GM23338 (cell line): ENCODE measurements at regions not wholly inside any gene's neighbourhood (a gene's known extent, or its start where the extent isn't known, plus 50 kb on each side); places are given as distances from the start of the nearest gene placed in this dataset.

Source experiments
- ATAC-seq: fragments of 200-7000 bp; cut with Tn5 transposase; 3 replicates; pipeline ENCODE4 v1.9.1; 2020
- DNase-seq: peaks from one replicate; pipeline ENCODE4 v3.0.0-alpha.2; 2015; ENCODE audit warnings: low spot score
- H2AFZ ChIP-seq: fragments of 200-600 bp; sonication (generic); 2 replicates; pipeline ENCODE4 v1.8.0; 2016; ENCODE audit warnings: antibody characterized with exemption, mild to moderate bottlenecking, moderate library complexity
- H3F3A ChIP-seq: fragments of 200-600 bp; sonication (generic); replicated peaks from 2 replicates; pipeline ENCODE4 v1.8.0; 2017; ENCODE audit warnings: antibody characterized with exemption, mixed run types, low read depth
- H3K27ac ChIP-seq: fragments of 200-600 bp; sonication (generic); 2 replicates; pipeline ENCODE4 v1.6.1; 2016; ENCODE audit warnings: low read depth
- H3K27me3 ChIP-seq: fragments of 200-600 bp; sonication (generic); 2 replicates; pipeline ENCODE4 v1.8.0; 2016; ENCODE audit warnings: mild to moderate bottlenecking, mixed run types, moderate library complexity; ENCODE audit not compliant: insufficient read depth
- H3K36me3 ChIP-seq: fragments of 200-600 bp; sonication (generic); 2 replicates; pipeline ENCODE4 v1.8.0; 2016; ENCODE audit warnings: mild to moderate bottlenecking; ENCODE audit not compliant: insufficient read depth
- H3K4me1 ChIP-seq: fragments of 200-600 bp; sonication (generic); 2 replicates; pipeline ENCODE4 v1.8.0; 2016; ENCODE audit warnings: mild to moderate bottlenecking, moderate library complexity; ENCODE audit not compliant: insufficient read depth
- H3K4me2 ChIP-seq: fragments of 200-600 bp; sonication (generic); 2 replicates; pipeline ENCODE4 v1.7.1; 2017; ENCODE audit warnings: mixed run types
- H3K4me3 ChIP-seq: fragments of 200-600 bp; sonication (generic); 2 replicates; pipeline ENCODE4 v1.6.1; 2016; ENCODE audit warnings: mixed run types
- H3K79me2 ChIP-seq: fragments of 200-600 bp; sonication (generic); replicated peaks from 2 replicates; pipeline ENCODE4 v1.8.0; 2017; ENCODE audit warnings: mild to moderate bottlenecking; ENCODE audit not compliant: insufficient read depth
- H3K9me2 ChIP-seq: fragments of 200-600 bp; sonication (generic); 2 replicates; pipeline ENCODE4 v1.8.0; 2017; ENCODE audit not compliant: insufficient read depth
- H4K20me1 ChIP-seq: fragments of 200-600 bp; sonication (generic); replicated peaks from 2 replicates; pipeline ENCODE4 v1.8.0; 2017; ENCODE audit warnings: mild to moderate bottlenecking; ENCODE audit not compliant: insufficient read depth
- H3K27ac Mint-ChIP-seq: 2 replicates; pipeline ENCODE4 v1.8.0; 2020; ENCODE audit warnings: inconsistent platforms, mild to moderate bottlenecking, moderate library complexity, mixed read lengths
- H3K27me3 Mint-ChIP-seq: 3 replicates; pipeline ENCODE4 v1.8.0; 2022; ENCODE audit warnings: low read depth, mild to moderate bottlenecking, moderate library complexity, mixed read lengths, inconsistent platforms; ENCODE audit not compliant: insufficient read depth, poor library complexity
- H3K36me3 Mint-ChIP-seq: 3 replicates; pipeline ENCODE4 v1.8.0; 2021; ENCODE audit warnings: low read depth, mild to moderate bottlenecking, inconsistent platforms, moderate library complexity, mixed read lengths
- H3K4me1 Mint-ChIP-seq: 3 replicates; pipeline ENCODE4 v1.8.0; 2020; ENCODE audit warnings: mild to moderate bottlenecking, inconsistent platforms, mixed read lengths
- H3K4me3 Mint-ChIP-seq: 3 replicates; pipeline ENCODE4 v1.8.0; 2021; ENCODE audit warnings: moderate library complexity, mild to moderate bottlenecking, inconsistent platforms, mixed read lengths
- H3K9me3 Mint-ChIP-seq: 3 replicates; pipeline ENCODE4 v1.8.0; 2020; ENCODE audit warnings: moderate library complexity, mild to moderate bottlenecking, inconsistent platforms, mixed read lengths
- CREB1 ChIP-seq: fragments of 250-450 bp; sonication (Bioruptor Pico); IDR thresholded peaks from 2 replicates; pipeline ENCODE4 v1.5.0; 2020; ENCODE audit warnings: low read depth, mild to moderate bottlenecking, moderate library complexity
- EZH2 ChIP-seq: fragments of 200-600 bp; sonication (generic); IDR thresholded peaks from one replicate; pipeline ENCODE4 v1.8.0; 2017; ENCODE audit warnings: antibody characterized with exemption, mild to moderate bottlenecking, low read depth; ENCODE audit not compliant: unreplicated experiment
- EZH2phosphoT487 ChIP-seq: fragments of 200-600 bp; sonication (generic); IDR thresholded peaks from one replicate; pipeline ENCODE4 v1.8.1; 2018; ENCODE audit warnings: antibody characterized with exemption; ENCODE audit not compliant: unreplicated experiment
- JUNB ChIP-seq: IDR thresholded peaks from one replicate; pipeline ENCODE4 v1.6.1; 2016; ENCODE audit warnings: antibody characterized with exemption; ENCODE audit not compliant: unreplicated experiment
- NANOG ChIP-seq: IDR thresholded peaks from 2 replicates; pipeline ENCODE4 v1.6.1; 2016; ENCODE audit warnings: antibody characterized with exemption, borderline replicate concordance
- POLR2AphosphoS5 ChIP-seq: IDR thresholded peaks from 2 replicates; pipeline ENCODE4 v1.6.1; 2016; ENCODE audit warnings: antibody characterized with exemption, low read depth
- STAT1 ChIP-seq: IDR thresholded peaks from one replicate; pipeline ENCODE4 v1.6.1; 2016; ENCODE audit warnings: antibody characterized with exemption; ENCODE audit not compliant: unreplicated experiment
- ZNF114 ChIP-seq: fragments of 250-450 bp; sonication (Bioruptor Pico); IDR thresholded peaks from 2 replicates; pipeline ENCODE4 v1.5.0; 2020; ENCODE audit warnings: mild to moderate bottlenecking, moderate library complexity
- ZNF331 ChIP-seq: fragments of 250-450 bp; sonication (Bioruptor Pico); IDR thresholded peaks from 2 replicates; pipeline ENCODE4 v1.5.0; 2020; ENCODE audit warnings: low read depth, mild to moderate bottlenecking, moderate library complexity
- ZNF462 ChIP-seq: fragments of 250-450 bp; sonication (Bioruptor Pico); IDR thresholded peaks from 2 replicates; pipeline ENCODE4 v1.5.0; 2020; ENCODE audit warnings: mild to moderate bottlenecking, moderate library complexity
- TF ChIP-seq, protein P1 (sequence below), 2 experiments: fragments of 200-600 bp in 1 of 2; sonication (generic) in 1 of 2; conservative IDR thresholded peaks; 2 replicates each; pipeline versions ENCODE4 v1.5.1 to v1.6.1; 2016 to 2017; ENCODE audit warnings: antibody characterized with exemption in 2 of 2, low read depth in 2 of 2, mild to moderate bottlenecking in 2 of 2, moderate library complexity in 1 of 2
- TF ChIP-seq, protein P2 (sequence below): IDR thresholded peaks from one replicate; pipeline ENCODE4 v1.6.1; 2018; ENCODE audit warnings: antibody characterized with exemption; ENCODE audit not compliant: unreplicated experiment
- TF ChIP-seq, protein P3 (sequence below): IDR thresholded peaks from 2 replicates; pipeline ENCODE4 v1.6.1; 2016; ENCODE audit warnings: antibody characterized with exemption

- Histone ChIP-seq H3K79me2 (no peaks in the 10 kb centered on the region), H3K36me3 (no peaks in the 10 kb centered on the region), H3K4me2 (no peak overlapping the region), H3F3A (no peaks in the 10 kb centered on the region), H3K4me1 (peaks cover 11% of the 10 kb centered on the region; the same call in 1 of the 2 replicates), H2AFZ (no peak overlapping the region), H3K27me3 (no peaks in the 10 kb centered on the region), H3K4me3 (no peak overlapping the region), H3K9me2 (no peaks in the 10 kb centered on the region), H4K20me1 (no peaks in the 10 kb centered on the region), H3K27ac (no peak overlapping the region)
- no peaks in the 10 kb centered on the region for H3K27me3 Mint-ChIP-seq
- DNase-seq (no peak), ATAC-seq (no peak)
- no peak overlapping the region for H3K4me3 Mint-ChIP-seq
- no peak overlapping the region for H3K27ac Mint-ChIP-seq
- no peaks in the 10 kb centered on the region for H3K9me3 Mint-ChIP-seq
- no peak for TF ChIP-seq POLR2AphosphoS5
- TF ChIP-seq JUNB: no peak
- TF ChIP-seq ZNF114 (CRISPR knock-in tag): no peak
- TF ChIP-seq, protein P1, sequence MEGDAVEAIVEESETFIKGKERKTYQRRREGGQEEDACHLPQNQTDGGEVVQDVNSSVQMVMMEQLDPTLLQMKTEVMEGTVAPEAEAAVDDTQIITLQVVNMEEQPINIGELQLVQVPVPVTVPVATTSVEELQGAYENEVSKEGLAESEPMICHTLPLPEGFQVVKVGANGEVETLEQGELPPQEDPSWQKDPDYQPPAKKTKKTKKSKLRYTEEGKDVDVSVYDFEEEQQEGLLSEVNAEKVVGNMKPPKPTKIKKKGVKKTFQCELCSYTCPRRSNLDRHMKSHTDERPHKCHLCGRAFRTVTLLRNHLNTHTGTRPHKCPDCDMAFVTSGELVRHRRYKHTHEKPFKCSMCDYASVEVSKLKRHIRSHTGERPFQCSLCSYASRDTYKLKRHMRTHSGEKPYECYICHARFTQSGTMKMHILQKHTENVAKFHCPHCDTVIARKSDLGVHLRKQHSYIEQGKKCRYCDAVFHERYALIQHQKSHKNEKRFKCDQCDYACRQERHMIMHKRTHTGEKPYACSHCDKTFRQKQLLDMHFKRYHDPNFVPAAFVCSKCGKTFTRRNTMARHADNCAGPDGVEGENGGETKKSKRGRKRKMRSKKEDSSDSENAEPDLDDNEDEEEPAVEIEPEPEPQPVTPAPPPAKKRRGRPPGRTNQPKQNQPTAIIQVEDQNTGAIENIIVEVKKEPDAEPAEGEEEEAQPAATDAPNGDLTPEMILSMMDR (conservative IDR thresholded peaks at IDR 0.05; ENCODE audit: low read depth in 2 of 2): no peak
- TF ChIP-seq NANOG: no peak
- no peak for TF ChIP-seq ZNF462 (CRISPR knock-in tag)
- no peak for TF ChIP-seq STAT1
- TF ChIP-seq EZH2phosphoT487: no peak
- no peak for TF ChIP-seq CREB1 (CRISPR knock-in tag)
- TF ChIP-seq, protein P2, sequence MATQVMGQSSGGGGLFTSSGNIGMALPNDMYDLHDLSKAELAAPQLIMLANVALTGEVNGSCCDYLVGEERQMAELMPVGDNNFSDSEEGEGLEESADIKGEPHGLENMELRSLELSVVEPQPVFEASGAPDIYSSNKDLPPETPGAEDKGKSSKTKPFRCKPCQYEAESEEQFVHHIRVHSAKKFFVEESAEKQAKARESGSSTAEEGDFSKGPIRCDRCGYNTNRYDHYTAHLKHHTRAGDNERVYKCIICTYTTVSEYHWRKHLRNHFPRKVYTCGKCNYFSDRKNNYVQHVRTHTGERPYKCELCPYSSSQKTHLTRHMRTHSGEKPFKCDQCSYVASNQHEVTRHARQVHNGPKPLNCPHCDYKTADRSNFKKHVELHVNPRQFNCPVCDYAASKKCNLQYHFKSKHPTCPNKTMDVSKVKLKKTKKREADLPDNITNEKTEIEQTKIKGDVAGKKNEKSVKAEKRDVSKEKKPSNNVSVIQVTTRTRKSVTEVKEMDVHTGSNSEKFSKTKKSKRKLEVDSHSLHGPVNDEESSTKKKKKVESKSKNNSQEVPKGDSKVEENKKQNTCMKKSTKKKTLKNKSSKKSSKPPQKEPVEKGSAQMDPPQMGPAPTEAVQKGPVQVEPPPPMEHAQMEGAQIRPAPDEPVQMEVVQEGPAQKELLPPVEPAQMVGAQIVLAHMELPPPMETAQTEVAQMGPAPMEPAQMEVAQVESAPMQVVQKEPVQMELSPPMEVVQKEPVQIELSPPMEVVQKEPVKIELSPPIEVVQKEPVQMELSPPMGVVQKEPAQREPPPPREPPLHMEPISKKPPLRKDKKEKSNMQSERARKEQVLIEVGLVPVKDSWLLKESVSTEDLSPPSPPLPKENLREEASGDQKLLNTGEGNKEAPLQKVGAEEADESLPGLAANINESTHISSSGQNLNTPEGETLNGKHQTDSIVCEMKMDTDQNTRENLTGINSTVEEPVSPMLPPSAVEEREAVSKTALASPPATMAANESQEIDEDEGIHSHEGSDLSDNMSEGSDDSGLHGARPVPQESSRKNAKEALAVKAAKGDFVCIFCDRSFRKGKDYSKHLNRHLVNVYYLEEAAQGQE: no peak
- TF ChIP-seq EZH2: no peak
- TF ChIP-seq ZNF331: no peak
- TF ChIP-seq, protein P3, sequence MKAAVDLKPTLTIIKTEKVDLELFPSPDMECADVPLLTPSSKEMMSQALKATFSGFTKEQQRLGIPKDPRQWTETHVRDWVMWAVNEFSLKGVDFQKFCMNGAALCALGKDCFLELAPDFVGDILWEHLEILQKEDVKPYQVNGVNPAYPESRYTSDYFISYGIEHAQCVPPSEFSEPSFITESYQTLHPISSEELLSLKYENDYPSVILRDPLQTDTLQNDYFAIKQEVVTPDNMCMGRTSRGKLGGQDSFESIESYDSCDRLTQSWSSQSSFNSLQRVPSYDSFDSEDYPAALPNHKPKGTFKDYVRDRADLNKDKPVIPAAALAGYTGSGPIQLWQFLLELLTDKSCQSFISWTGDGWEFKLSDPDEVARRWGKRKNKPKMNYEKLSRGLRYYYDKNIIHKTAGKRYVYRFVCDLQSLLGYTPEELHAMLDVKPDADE: no peak
- peaks cover 8% of the 10 kb centered on the region; the same call in 2 of the 3 replicates for H3K4me1 Mint-ChIP-seq
- no peaks in the 10 kb centered on the region for H3K36me3 Mint-ChIP-seq
Observed at GRCh38 chr5:23776684-23777083, 269.3 kb downstream of the PRDM9 start.
